ENCODE measurements at regions not wholly inside any gene's neighbourhood (a gene's known extent, or its start where the extent isn't known, plus 50 kb on each side); places are given as distances from the start of the nearest gene placed in this dataset.

GRCh38 chr6:150767161-150767560, 98.3 kb upstream of the MTHFD1L start:
- Histone ChIP-seq H3K27ac (ENCODE audit: low read length) (no peak overlapping the region), H3K4me1 (ENCODE audit: low read length) (no peaks in the 10 kb centered on the region)
- TF ChIP-seq EZH2 (optimal IDR thresholded peaks at IDR 0.05; ENCODE audit: low read depth, low read length), result no peak
- no peak for TF ChIP-seq EZH2phosphoT487 (IDR thresholded peaks at IDR 0.05; ENCODE audit: low read length)
- no peak for TF ChIP-seq CTCF (IDR thresholded peaks at IDR 0.05; ENCODE audit: low read length)

GRCh38 chr6:150767571-150768018, 97.9 kb upstream of the MTHFD1L start:
- Histone ChIP-seq H3K27me3 (replicated peaks; ENCODE audit: insufficient read depth, low read length) (no peaks in the 10 kb centered on the region), H3K4me3 (ENCODE audit: low read length) (no peak overlapping the region), H4K20me1 (ENCODE audit: insufficient read depth, low read length) (no peaks in the 10 kb centered on the region), H3K9me2 (replicated peaks; ENCODE audit: insufficient read depth, low read length) (no peaks in the 10 kb centered on the region), H2AFZ (ENCODE audit: low read length) (no peak overlapping the region), H3F3A (ENCODE audit: insufficient read depth, low read length) (no peaks in the 10 kb centered on the region), H3K9me3 (replicated peaks; ENCODE audit: insufficient read depth, low read length) (no peaks in the 10 kb centered on the region), H3K27ac (ENCODE audit: low read length) (no peak overlapping the region), H3K4me1 (ENCODE audit: low read length) (no peaks in the 10 kb centered on the region), H3K79me2 (ENCODE audit: low read length) (no peaks in the 10 kb centered on the region), H3K9ac (ENCODE audit: low read length) (no peak overlapping the region), H3K4me2 (ENCODE audit: low read depth, low read length) (no peak overlapping the region), H3K36me3 (replicated peaks; ENCODE audit: insufficient read depth, low read length) (no peaks in the 10 kb centered on the region)
- TF ChIP-seq CTCF (IDR thresholded peaks at IDR 0.05; ENCODE audit: low read length) (no peak), EZH2 (optimal IDR thresholded peaks at IDR 0.05; ENCODE audit: low read depth, low read length) (no peak), EZH2phosphoT487 (IDR thresholded peaks at IDR 0.05; ENCODE audit: low read length) (no peak)
- no peak for DNase-seq

More at GRCh38 chr6:150767161-150767560, 98.3 kb upstream of the MTHFD1L start:
- Histone ChIP-seq H2AFZ (ENCODE audit: low read length) (no peak overlapping the region), H3K36me3 (replicated peaks; ENCODE audit: insufficient read depth, low read length) (no peaks in the 10 kb centered on the region), H3K27me3 (replicated peaks; ENCODE audit: insufficient read depth, low read length) (no peaks in the 10 kb centered on the region), H3K9me2 (replicated peaks; ENCODE audit: insufficient read depth, low read length) (no peaks in the 10 kb centered on the region), H3K4me2 (ENCODE audit: low read depth, low read length) (no peak overlapping the region), H3K4me3 (ENCODE audit: low read length) (no peak overlapping the region), H3F3A (ENCODE audit: insufficient read depth, low read length) (no peaks in the 10 kb centered on the region), H3K9me3 (replicated peaks; ENCODE audit: insufficient read depth, low read length) (no peaks in the 10 kb centered on the region), H3K9ac (ENCODE audit: low read length) (no peak overlapping the region), H3K79me2 (ENCODE audit: low read length) (no peaks in the 10 kb centered on the region), H4K20me1 (ENCODE audit: insufficient read depth, low read length) (no peaks in the 10 kb centered on the region)
- DNase-seq, result no peak

GRCh38 chr6:150770637-150771036, 94.9 kb upstream of the MTHFD1L start:
- no peaks in the 10 kb centered on the region for H4K20me1 ChIP-seq (ENCODE audit: insufficient read depth, low read length)
- H3K36me3 ChIP-seq (replicated peaks; ENCODE audit: insufficient read depth, low read length), result no peaks in the 10 kb centered on the region
- no peak overlapping the region for H2AFZ ChIP-seq (ENCODE audit: low read length)
- no peak overlapping the region for H3K4me3 ChIP-seq (ENCODE audit: low read length)
- H3K27me3 ChIP-seq (replicated peaks; ENCODE audit: insufficient read depth, low read length), result no peaks in the 10 kb centered on the region
- H3K4me2 ChIP-seq (ENCODE audit: low read depth, low read length), result no peak overlapping the region
- no peak for TF ChIP-seq CTCF (IDR thresholded peaks at IDR 0.05; ENCODE audit: low read length)
- TF ChIP-seq EZH2 (optimal IDR thresholded peaks at IDR 0.05; ENCODE audit: low read depth, low read length), result no peak
- TF ChIP-seq EZH2phosphoT487 (IDR thresholded peaks at IDR 0.05; ENCODE audit: low read length), result no peak
- no peaks in the 10 kb centered on the region for H3K79me2 ChIP-seq (ENCODE audit: low read length)
- H3F3A ChIP-seq (ENCODE audit: insufficient read depth, low read length), result no peaks in the 10 kb centered on the region
- H3K9ac ChIP-seq (ENCODE audit: low read length), result no peak overlapping the region
- DNase-seq, result no peak
- H3K9me2 ChIP-seq (replicated peaks; ENCODE audit: insufficient read depth, low read length), result no peaks in the 10 kb centered on the region
- no peaks in the 10 kb centered on the region for H3K9me3 ChIP-seq (replicated peaks; ENCODE audit: insufficient read depth, low read length)
- no peaks in the 10 kb centered on the region for H3K4me1 ChIP-seq (ENCODE audit: low read length)
- no peak overlapping the region for H3K27ac ChIP-seq (ENCODE audit: low read length)
